Heart left ventricle (tissue), 13 donors: ENCODE measurements at regions not wholly inside any gene's neighbourhood (a gene's known extent, or its start where the extent isn't known, plus 50 kb on each side); places are given as distances from the start of the nearest gene placed in this dataset.

ENCODE experiments used
- CTCF ChIP-seq, 12 donors: fragments of 200-600 bp; sonication (generic) in 4 of 12; IDR thresholded peaks; one replicate each; pipeline versions ENCODE4 v1.5.0 to v1.8.0; 2018 to 2022; ENCODE audit warnings: antibody characterized with exemption in 12 of 12, mild to moderate bottlenecking in 5 of 12
- POLR2A ChIP-seq, 2 donors: fragments of 450-650 bp; IDR thresholded peaks; one replicate each; pipeline ENCODE4 v1.6.1; 2017; ENCODE audit warnings: antibody characterized with exemption in 2 of 2, mild to moderate bottlenecking in 2 of 2, moderate library complexity in 2 of 2
- donor health status: ischemic (EF 13 %, LVEDD 7.1; RV severe dilation, severe dysfunction).
- donor health status: DM: no; HTN: yes; CAD: no.
- donor health status: DM: no; HTN: no; CAD: no.
- donor health status: ischemic (EF 25% LVEDD 6.9; RV normal size, moderate dysfunction).
- donor health status: ischemic (EF 25% LVEDD 5.7; RV mildly dilated, moderate dysfunction).
- donor health status: ischemic (EF 35%, LVEDD 5.7; RV mildly dilated, moderate dysfunction).
- donor health status: nonischemic (EF 11% LVEDD 7.7; RV severe dilation, severe dysfunction).
- donor health status: DM: yes; HTN: yes; CAD: no.
- donor health status: PGD.
- donor health status: ischemic (EF 29% LVEDD 5.4; RV normal size, mild dysfunction).
- donor health status: nonischemic (EF 23%, LVEDD 6.1; RV moderate dilation, normal function).

- TF ChIP-seq CTCF (IDR thresholded peaks at IDR 0.05), result no peak
- no peak for TF ChIP-seq POLR2A (IDR thresholded peaks at IDR 0.05)
These were observed 124.6 kb upstream of the E2F7 start for GRCh38 chr12:77189901-77190416.
